NCI-H524 (cell line): ENCODE measurements at regions not wholly inside any gene's neighbourhood (a gene's known extent, or its start where the extent isn't known, plus 50 kb on each side); places are given as distances from the start of the nearest gene placed in this dataset.

ENCODE experiments used
- DNase-seq, 2 experiments: peaks; one replicate each; lab custom pipeline; 2025; lab: John Stamatoyannopoulos, UW

GRCh38 chr18:56083523-56084287 is 495.7 kb upstream of the TCF4 start:
- peak; percentile 12 to 65 for DNase-seq

- no peak for DNase-seq
These were observed 495.1 kb upstream of the TCF4 start for GRCh38 chr18:56083097-56083521.

GRCh38 chr18:56076723-56077122 is 488.7 kb upstream of the TCF4 start:
- no peak for DNase-seq

GRCh38 chr18:56068701-56069100 is 480.7 kb upstream of the TCF4 start:
- no peak for DNase-seq

GRCh38 chr18:56067969-56068671 is 480.1 kb upstream of the TCF4 start:
- peak in 1 of 2 experiments; percentile 24 for DNase-seq

- DNase-seq = peak in 1 of 2 experiments; percentile 53
These were observed 479.4 kb upstream of the TCF4 start for GRCh38 chr18:56067214-56067894.

GRCh38 chr18:56066524-56067213 is 478.7 kb upstream of the TCF4 start:
- no peak for DNase-seq

GRCh38 chr18:56065086-56065485 is 477.1 kb upstream of the TCF4 start:
- DNase-seq = no peak

- no peak for DNase-seq
These were observed 474.9 kb upstream of the TCF4 start for GRCh38 chr18:56062931-56063330.

- DNase-seq = no peak
These were observed 473.1 kb upstream of the TCF4 start for GRCh38 chr18:56060967-56061541.

- DNase-seq = no peak
These were observed 464.2 kb upstream of the TCF4 start for GRCh38 chr18:56052202-56052601.

GRCh38 chr18:56044239-56044638 is 456.2 kb upstream of the TCF4 start:
- no peak for DNase-seq

GRCh38 chr18:56043641-56044061 is 455.7 kb upstream of the TCF4 start:
- DNase-seq = no peak

GRCh38 chr18:56042915-56043536 is 455.0 kb upstream of the TCF4 start:
- no peak for DNase-seq

GRCh38 chr18:56038171-56039030 is 450.4 kb upstream of the TCF4 start:
- peak; percentile 65 to 76 for DNase-seq

- DNase-seq = peak in 1 of 2 experiments; percentile 3
These were observed 448.7 kb upstream of the TCF4 start for GRCh38 chr18:56036741-56037140.

- no peak for DNase-seq
These were observed 447.6 kb upstream of the TCF4 start for GRCh38 chr18:56035546-56035945.

GRCh38 chr18:56034949-56035348 is 447.0 kb upstream of the TCF4 start:
- no peak for DNase-seq

- DNase-seq = no peak
These were observed 442.1 kb upstream of the TCF4 start for GRCh38 chr18:56030060-56030459.

GRCh38 chr18:56028514-56028913 is 440.5 kb upstream of the TCF4 start:
- DNase-seq = no peak
